NCI-H2227 treated with DMSO at 0.1 percent for 48 hours (cell line): ENCODE measurements at regions not wholly inside any gene's neighbourhood (a gene's known extent, or its start where the extent isn't known, plus 50 kb on each side); places are given as distances from the start of the nearest gene placed in this dataset.

Source experiments
- DNase-seq: peaks from one replicate; lab custom pipeline; 2025; lab: John Stamatoyannopoulos, UW

DNA sequence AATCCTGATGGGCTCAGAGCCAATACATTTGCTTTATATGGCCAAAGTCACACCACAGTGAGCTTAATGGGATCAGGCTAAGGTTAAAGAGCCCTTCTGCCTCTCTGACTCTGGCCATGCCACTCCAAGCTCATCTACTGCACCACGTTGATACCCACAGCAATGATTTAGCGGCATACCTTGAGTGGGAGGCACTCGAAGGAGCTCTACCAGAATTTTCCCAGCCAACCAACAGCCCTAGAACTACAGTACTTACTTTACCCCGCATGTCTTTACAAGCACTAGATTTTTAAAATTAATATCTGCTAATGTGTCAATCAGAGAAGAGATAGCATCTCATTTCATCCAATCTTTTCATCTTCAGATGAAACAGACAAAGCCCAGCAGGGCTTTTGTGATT, 300.5 kb downstream of the GRIN2B start:
- DNase-seq = no peak

DNA sequence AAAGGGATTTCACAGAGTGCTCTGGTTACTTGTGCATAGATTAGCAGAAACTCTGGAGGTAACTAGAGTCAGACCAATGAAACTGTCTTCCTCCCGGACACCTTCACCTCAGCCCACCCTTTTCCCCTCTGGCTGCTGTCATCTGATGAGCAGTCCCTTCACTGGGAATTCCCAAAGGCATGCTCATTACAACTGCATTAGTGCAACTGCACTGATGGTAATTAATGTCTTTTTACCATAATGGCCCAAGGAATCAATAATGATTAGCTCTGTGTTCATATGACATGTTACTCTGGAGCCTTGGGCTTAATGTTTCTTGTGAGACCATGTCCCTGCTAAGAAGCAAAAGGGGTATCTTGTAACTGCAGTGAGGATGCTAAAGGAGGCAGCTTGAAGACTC, 304.5 kb downstream of the GRIN2B start:
- DNase-seq = no peak

DNA sequence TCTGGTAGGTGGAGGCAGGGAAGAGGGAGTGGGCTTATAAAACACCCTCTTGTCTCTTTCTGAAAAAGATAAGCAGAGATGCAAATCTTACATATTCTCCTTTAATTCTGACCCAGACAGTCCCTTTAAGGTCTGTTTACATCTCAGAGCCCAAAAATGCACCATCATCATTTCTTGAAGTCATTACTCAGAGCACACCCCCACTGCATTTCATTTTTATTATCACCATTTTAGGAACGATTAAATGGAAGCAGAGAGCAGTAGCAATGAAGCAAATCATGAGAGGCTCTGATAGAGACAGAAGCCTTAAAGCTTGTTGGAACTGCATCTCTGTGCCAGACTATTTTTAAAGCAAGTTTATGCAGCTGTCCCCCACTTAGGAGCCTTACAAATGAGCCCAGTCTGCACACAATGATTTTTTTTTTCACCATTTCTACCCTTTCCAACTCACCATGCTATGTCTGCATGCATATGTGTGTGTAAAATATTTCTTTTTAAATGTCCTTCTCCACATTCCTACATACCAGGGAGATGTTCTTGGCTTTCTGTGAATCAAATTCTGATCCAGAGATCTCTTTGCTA, 311.0 kb downstream of the GRIN2B start:
- no peak for DNase-seq

DNA sequence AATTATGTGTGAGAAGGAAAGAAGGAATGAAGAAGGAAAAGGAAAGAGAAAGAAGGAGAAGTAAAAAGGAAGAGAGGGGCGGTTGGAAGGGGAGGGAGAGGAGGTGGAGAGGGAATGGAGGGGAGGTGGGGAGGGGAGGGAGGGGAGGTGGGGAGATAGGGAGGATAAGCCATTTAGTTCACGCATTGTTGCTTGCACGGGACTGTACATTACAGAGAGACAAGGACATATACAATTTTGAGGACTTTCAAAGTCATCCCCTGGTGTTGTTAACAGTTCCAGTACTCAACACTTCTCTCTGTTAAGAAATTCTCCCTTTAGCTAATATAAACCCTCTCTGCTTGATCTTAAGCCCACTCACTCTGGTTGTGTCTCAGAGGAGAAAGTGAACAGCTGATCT, 312.5 kb downstream of the GRIN2B start:
- no peak for DNase-seq

DNA sequence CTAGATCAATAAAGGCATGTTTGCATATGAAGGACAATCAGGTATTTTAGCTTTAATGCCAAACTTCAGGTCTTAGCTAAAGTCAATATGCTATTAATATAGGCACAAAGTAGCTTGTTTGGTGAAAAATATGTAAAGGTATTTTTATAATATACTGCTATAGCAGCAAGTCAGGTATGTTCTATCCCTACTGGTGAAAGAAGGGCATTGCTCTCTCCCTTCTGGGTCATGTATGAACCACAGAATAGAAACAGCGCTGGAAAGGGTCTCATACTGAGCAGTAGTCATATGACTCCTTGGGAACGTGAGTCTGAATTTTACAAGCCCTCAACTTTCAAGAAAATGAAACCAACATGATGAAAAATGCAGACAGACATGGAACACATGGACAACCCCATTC, 314.6 kb downstream of the GRIN2B start:
- no peak for DNase-seq

DNA sequence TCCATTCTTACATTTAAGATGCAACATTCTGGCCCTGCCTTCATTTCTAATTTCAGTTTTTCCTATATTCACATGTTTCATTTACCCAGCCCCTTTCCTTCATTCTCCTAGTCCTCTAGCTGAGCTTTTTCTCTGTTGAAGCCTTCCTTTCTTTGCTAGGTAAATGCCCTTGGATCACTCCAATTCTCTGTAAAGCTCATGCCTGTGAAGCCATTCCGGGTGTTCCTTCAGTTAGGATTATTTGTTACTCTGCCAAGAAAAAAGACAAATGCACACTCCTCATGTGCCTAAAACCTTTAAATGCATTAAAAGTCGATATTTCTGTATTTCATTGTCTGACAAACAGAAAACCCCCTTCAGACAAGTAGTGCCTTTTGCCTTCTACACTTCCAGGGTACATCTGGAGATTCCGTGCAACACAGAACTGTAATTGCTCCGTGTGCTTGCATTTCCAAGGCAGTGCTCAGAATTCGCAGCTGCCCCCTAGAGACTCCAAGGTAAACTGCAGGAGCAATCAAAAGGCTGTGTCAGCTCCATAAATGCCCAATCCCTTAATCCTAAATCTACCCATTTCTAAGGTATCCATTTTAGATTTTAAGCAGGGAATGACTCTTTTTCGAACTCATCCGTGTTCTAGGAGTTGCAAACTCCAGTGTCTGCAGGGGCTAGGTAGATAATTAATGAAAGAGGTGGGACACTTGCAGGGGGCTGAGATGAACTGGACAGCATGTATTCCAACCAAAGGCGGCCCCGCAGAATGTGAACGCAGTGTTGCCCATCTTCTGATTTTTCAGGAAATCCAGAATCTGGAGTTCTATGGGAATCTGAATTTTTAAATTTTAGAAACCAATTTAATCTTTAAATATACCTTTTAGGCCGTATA, 320.2 kb downstream of the GRIN2B start:
- peak; percentile 42 for DNase-seq

DNA sequence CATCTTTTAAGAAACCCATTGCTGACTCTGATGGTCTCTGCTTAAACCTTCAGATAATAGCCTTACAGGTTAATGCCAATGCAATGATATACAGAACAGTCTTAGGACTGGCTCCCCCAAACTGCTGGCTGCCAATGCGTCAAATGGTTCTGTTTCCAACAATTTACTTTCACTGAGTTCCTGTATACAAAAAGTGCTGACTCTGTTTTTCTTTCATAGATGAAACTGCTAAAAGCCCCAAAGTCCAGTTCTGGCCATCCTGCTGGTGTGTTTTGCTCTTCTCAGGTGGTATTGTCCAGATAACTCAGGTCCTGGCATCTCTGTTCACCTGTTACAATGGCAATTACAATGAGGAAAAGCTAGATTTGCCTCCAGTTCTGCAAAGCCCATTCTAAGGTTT, 326.9 kb downstream of the GRIN2B start:
- no peak for DNase-seq

DNA sequence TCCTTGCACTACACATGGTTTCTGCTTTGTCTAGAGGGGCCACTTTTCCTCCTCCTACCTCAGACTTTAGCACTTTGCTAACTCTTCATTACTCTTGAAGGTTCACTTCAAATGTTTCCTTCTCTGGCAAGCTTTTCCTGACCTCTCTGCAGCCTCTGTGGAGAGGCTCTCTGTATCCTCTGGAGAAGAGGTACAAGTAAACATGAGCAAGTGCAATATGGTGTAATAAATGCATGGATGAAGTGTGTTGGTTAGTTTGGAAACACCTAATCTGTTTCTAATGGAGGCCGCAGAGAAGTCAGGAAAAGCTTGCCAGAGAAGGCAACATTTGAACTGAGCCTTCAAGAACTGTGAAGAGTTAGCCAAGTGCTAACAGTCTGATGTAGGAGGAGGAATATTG, 329.3 kb downstream of the GRIN2B start:
- DNase-seq = no peak

DNA sequence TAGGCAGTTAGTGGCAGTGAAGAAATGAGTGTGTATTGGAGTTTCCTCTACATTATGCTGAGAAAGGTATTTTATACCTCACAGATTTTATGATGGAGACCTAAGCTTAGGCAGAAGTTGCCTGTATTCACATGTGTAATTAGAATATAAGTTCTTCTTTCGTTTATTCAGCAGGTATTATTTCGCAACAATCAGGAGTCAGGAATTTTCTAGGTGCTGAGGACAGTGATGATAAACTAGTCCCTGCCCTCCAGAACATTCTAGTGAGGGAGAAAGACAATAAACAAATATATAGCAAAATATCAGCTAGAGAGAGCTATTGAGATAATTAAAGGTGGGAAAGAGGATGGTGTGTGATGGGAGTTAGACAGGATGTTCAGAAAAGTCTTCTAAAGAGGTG, 345.7 kb downstream of the GRIN2B start:
- DNase-seq = no peak

DNA sequence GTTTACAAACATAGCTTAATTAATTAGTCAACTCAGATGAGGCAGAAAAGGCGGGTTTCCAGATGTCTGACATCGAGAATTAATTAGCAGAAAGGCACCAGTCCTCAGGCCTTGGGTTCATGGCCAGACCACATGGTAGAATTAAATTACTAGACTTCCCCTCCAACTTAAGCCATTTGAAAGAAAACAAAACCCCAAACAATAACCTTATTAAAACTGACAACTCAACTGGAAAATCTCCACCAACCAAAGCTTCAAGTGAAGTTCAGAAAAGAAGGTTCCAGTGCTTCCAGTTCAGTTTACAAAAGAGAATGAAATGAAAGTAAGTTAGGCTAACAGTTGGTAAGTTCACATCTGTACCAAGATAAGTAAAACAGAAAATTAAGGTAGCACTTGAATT, 349.5 kb downstream of the GRIN2B start:
- DNase-seq = no peak

DNA sequence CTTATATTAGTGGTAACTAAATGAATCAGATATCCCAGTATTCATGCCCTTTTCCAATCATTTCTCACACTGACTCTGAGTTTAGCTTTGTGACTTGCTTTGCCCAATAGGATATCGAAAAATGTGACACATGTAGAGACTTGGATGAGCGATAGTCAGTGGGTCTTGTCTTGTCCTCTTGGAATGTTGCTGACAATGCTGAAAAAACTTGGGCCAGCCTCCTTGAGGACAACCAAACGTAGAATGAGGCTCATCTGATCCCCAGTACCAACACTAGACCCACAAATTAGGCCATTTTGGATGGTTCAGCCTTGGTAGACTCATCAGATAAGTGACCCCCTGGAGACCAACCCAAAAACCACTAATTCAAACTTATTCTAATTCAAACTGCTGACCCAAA, 351.0 kb downstream of the GRIN2B start:
- DNase-seq = no peak

DNA sequence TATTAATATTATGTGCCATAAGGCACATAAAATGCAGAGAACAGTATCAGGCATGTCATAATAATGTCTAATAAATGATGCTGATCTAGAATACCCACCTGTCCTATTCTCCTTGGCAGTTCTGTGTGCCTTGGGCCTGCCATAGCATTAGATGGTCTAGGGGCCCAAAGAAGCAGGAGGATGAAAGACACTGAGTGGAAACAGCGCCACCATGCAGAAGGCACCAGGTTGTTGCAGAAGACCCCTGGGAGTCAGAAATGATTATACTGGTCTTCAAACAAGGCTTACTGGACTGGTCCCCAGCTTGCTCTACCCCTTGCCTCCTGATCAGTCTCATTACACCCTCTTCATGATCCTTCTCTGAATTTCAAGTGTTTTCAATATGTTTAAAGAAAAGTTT, 353.3 kb downstream of the GRIN2B start:
- DNase-seq = no peak

DNA sequence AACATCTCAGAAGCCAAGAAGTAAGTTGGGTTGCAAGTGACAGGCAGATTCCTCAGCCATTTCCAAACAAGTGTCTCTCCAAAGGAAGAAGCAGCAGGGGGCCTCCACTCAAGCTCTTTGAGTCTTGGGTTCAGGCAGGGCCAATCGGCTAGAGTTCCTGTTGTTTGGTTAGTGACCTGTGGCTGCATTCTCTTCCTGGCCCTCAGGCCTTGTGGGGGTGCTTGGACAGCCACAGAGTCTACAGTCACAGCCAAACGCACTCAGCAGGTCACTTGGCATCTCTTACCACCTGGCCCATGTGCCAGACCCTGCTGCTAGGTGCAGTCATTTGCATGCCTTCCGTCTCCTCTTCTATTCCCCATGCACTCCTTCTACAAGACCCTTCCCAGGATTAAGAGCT, 353.9 kb downstream of the GRIN2B start:
- DNase-seq = no peak

DNA sequence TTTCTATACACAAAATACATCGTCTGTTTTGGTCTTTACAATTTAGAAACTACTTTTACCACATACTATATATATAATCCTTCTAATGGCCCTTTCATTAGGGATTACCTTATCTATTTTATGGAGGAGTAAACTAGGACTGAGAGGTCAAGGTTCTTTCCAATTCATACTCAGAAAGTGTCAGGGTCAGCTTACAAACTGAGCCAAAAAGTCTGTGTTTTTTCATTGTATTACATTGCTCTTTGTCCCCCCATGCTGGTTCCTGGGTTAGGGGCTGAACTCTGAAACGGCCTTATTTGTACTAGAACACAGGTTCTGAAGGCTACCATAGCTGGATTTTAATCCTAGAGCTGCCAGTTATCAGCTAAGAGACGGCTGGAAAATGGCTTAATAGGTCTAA, 368.1 kb downstream of the GRIN2B start:
- no peak for DNase-seq

DNA sequence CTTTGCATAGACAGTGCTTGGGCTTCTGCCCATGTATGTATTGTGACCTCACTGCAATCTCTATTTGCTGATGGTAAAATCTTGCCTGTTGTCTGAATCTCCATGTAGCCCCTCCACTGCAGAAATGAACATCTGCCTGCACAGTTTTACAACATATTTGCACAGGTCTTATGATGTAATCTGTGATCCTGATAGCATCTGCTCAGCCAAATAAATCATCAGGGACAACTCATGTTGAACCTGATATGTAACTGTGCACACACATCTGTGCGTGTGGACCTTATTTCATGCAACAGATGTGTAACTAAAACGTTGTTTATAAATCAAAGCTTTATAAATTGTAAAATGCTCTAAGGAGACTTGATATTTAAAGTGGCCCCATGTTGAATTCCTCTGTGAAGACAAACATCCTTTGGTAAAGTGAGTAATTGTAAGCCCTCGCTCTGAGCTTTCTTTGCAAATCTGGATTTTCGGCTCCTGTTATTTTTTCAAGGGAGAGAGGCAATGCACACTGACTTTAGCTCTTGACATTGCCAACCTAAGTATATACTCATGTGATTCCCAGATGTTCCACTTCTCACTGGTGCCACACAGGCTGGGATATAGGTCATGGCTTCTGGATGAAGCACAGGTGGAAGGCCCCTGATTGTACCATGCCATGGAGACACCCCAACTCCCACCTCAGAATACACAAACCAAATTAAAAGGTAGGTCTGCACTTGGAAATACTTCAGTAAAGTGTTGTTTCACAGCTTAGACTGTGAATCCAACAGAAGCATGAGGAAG, 371.3 kb downstream of the GRIN2B start:
- no peak for DNase-seq

DNA sequence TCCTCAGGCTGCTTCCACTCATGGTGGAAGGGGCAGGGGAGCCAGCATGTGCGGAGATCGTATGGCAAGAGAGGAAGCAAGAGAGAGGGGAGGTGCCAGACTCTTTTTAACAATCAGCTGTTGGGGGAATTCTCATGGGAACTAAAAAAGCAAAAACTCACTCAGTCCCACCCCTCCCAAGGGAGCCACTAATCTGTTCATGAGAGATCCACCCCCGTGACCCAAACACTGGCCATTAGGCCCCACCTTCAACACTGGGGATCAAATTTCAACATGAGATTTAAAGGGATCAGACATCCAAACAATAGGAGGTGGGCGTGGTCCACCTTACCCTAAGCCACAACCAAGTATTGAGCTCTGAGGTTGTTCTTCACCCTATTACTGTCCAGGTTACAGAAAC, 375.1 kb downstream of the GRIN2B start:
- no peak for DNase-seq

DNA sequence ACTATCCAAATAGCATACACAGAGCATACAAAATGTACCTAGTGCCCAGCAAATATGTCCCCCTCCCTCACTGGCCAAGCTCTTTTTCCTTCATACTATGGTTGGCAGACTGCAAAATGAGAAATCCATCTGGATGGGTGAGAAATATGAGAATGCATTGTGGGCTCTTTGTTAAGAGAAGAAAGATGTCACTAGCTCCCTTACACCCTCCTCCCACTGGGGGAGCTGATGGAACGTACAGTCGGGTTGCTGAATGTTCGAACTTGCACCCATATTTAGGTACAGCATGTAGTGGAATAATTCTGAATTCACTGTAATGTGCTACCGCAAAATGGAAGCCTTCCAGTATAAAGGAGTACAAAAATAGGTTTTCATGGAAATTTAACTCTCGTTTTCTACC, 377.4 kb downstream of the GRIN2B start:
- DNase-seq = no peak

DNA sequence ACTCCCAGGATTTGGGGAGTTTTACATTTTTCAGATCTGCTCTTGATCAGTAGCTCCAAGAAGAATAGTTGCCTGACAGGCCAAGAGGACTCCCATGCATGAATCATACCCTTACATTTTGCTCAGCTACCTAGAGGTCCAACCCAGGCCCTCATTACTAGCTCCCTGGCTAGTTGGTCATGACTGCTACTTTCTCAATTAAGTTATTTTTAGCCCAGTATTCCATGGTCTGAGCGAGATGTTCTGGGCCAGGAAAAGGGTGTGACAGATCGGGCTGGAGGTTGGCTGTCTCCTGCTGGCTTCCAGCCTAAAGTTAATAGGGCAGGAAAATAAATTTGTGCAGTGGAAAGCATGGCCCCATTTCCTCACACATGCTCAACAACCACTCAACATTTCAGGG, 379.2 kb downstream of the GRIN2B start:
- no peak for DNase-seq

DNA sequence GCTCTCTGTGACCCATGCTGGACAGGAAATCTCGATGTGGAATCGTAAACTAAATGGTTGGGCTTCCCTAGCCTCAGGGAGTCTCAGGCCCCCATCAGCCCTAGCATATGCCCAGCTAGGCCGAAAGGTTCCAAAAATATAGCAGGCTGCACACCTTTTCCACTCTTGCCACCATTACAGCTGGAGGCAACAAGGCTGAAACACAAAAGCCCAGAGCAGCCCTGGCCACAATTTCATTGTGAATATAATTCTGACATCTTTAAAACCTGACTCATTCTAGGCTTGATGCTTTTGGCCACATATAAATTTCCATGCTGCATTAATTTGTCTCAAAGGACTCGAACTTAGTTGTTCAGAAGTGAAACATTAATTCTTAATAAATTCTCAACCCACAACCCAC, 382.2 kb downstream of the GRIN2B start:
- DNase-seq = no peak

DNA sequence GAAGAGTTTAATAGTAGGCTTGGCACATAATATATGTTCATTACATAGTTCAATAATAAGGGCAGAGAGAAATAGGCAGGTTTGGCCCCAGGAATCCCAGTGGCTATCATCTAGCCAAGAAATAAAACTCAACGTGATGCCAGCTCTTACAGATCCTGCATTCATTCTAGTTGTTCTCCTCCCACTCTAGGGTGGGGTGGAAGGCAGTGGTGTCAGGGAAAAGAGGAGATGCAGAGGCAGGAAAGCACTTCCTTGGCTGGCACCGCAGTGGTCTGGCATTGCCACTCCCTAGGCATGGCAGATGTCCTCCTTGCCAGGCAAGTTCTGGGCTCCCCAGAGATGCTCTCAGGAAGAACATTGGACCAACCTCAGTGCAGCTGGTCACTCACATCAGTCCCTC, 383.6 kb downstream of the GRIN2B start:
- DNase-seq = no peak

DNA sequence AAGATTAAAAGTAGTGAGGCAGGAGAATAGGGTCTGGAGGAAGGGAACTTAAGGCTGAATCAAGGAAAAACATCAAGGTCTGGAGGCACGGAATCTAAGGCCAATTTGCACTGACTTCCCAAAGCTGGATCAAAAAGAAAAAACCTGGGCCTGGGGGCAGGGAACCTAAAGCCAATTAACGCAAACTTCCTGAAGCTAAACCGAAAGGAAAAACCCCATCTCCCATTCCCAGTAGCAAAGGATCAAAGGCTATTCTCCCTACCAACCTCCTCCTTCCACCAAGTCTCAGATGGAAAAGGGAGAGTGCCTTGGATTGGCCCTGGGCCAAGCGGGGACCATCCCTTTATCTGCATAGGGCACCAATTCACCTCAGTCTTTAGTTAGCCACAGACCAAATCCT, 384.2 kb downstream of the GRIN2B start:
- DNase-seq = no peak

DNA sequence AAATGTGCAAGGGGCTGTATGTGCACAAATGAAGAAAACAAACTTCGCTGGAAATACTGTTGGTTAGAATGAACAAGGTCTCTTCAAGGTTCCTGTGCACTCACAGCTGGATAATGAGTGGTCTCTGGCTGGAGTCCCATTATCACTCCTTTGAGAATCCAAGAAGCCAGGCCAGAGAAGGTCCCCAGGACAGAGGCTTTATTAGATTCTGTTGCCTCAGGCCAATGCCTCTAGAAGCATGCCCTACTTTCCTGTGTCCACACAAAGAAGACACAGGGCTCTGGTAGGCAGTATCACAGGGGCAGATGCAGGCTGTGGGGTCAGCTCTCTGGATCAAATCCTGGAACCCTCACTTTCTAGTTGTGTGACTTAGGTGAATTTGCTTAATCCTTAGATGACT, 384.7 kb downstream of the GRIN2B start:
- no peak for DNase-seq
